Bronchial epithelial cell (primary cell): ENCODE measurements at regions not wholly inside any gene's neighbourhood (a gene's known extent, or its start where the extent isn't known, plus 50 kb on each side); places are given as distances from the start of the nearest gene placed in this dataset.
"Not testable (repeated sequence)": the region's sequence is repeated elsewhere in the genome, so short reads cannot be mapped to it uniquely, and the experiment has no call there.

Source experiments
- DNase-seq: peaks from one replicate; pipeline ENCODE4 v3.0.0-alpha.2; 2010; ENCODE audit warnings: low read depth
- FAIRE-seq: peaks from 2 replicates; lab custom pipeline; 2011; peaks lifted over from hg19 to GRCh38; lab: Jason Lieb, UNC
- H3K27me3 ChIP-seq: 2 replicates; pipeline ENCODE4 v1.5.1; 2011; ENCODE audit warnings: low read length; ENCODE audit not compliant: control insufficient read depth, insufficient read depth
- H3K36me3 ChIP-seq: 2 replicates; pipeline ENCODE4 v1.5.1; 2011; ENCODE audit warnings: low read length; ENCODE audit not compliant: control insufficient read depth, insufficient read depth
- H3K4me3 ChIP-seq: 2 replicates; pipeline ENCODE4 v1.5.1; 2011; ENCODE audit warnings: mild to moderate bottlenecking, low read depth, low read length, control low read depth
- CTCF ChIP-seq: IDR thresholded peaks from 2 replicates; pipeline ENCODE4 v1.5.1; 2011; ENCODE audit warnings: mild to moderate bottlenecking, moderate library complexity, low read length, control low read depth, inconsistent platforms; ENCODE audit not compliant: insufficient read depth, severe bottlenecking

- peak; percentile 85 for FAIRE-seq
- Histone ChIP-seq H3K36me3 (no peaks in the 10 kb centered on the region), H3K27me3 (no peaks in the 10 kb centered on the region), H3K4me3 (no peak overlapping the region)
- DNase-seq, result no peak
- no peak for TF ChIP-seq CTCF
These were observed 62.7 kb upstream of the SULF2 start for GRCh38 chr20:47847884-47848485.

GRCh38 chr20:47847220-47847619, 61.9 kb upstream of the SULF2 start:
- FAIRE-seq, DNase-seq: not testable (repeated sequence)

GRCh38 chr20:47846651-47847050, 61.4 kb upstream of the SULF2 start:
- H3K4me3 ChIP-seq, H3K27me3 ChIP-seq, DNase-seq, FAIRE-seq, H3K36me3 ChIP-seq: not testable (repeated sequence)

More at GRCh38 chr20:47847220-47847619, 61.9 kb upstream of the SULF2 start:
- H3K4me3 ChIP-seq, H3K27me3 ChIP-seq, H3K36me3 ChIP-seq: not testable (repeated sequence)

- H3K27me3 ChIP-seq, H3K4me3 ChIP-seq, H3K36me3 ChIP-seq, FAIRE-seq, DNase-seq: not testable (repeated sequence)
These were observed 60.2 kb upstream of the SULF2 start for GRCh38 chr20:47845382-47845977.

- not testable (repeated sequence) for H3K27me3 ChIP-seq, FAIRE-seq, H3K4me3 ChIP-seq, H3K36me3 ChIP-seq
- peak; percentile 52 for DNase-seq
These were observed 59.3 kb upstream of the SULF2 start for GRCh38 chr20:47844568-47844906.

- H3K36me3 ChIP-seq, result no peaks in the 10 kb centered on the region
- no peak for TF ChIP-seq CTCF
- peak; percentile 86 for FAIRE-seq
- no peak overlapping the region for H3K4me3 ChIP-seq
- H3K27me3 ChIP-seq, result no peaks in the 10 kb centered on the region
- DNase-seq, result peak; percentile 87
These were observed 58.7 kb upstream of the SULF2 start for GRCh38 chr20:47843886-47844567.

- not testable (repeated sequence) for H3K27me3 ChIP-seq, H3K4me3 ChIP-seq, H3K36me3 ChIP-seq, FAIRE-seq, DNase-seq
These were observed 57.7 kb upstream of the SULF2 start for GRCh38 chr20:47842950-47843349.

- FAIRE-seq, H3K36me3 ChIP-seq, DNase-seq: not testable (repeated sequence)
These were observed 56.7 kb upstream of the SULF2 start for GRCh38 chr20:47842004-47842403.

GRCh38 chr20:47836256-47836817, 51.1 kb upstream of the SULF2 start:
- not testable (repeated sequence) for H3K4me3 ChIP-seq, H3K36me3 ChIP-seq, FAIRE-seq, H3K27me3 ChIP-seq
- peak; percentile 62 for DNase-seq

More at GRCh38 chr20:47842004-47842403, 56.7 kb upstream of the SULF2 start:
- H3K4me3 ChIP-seq, H3K27me3 ChIP-seq: not testable (repeated sequence)
